HG02970 (cell line): ENCODE measurements at regions not wholly inside any gene's neighbourhood (a gene's known extent, or its start where the extent isn't known, plus 50 kb on each side); places are given as distances from the start of the nearest gene placed in this dataset.

Experiments
- ATAC-seq: cut with Tn5 transposase; IDR thresholded peaks from one replicate; pipeline ENCODE4 v1.9.1; 2021; ENCODE audit warnings: mild to moderate bottlenecking, moderate library complexity, moderate number of reproducible peaks; ENCODE audit not compliant: unreplicated experiment, low FRiP score

GRCh38 chr4:148779771-148780170, 337.6 kb upstream of the NR3C2 start:
- ATAC-seq = no peak

- ATAC-seq = no peak
These were observed 336.9 kb upstream of the NR3C2 start for GRCh38 chr4:148778980-148779675.

- ATAC-seq = no peak
These were observed 334.7 kb upstream of the NR3C2 start for GRCh38 chr4:148776941-148777340.

GRCh38 chr4:148774134-148774533, 331.9 kb upstream of the NR3C2 start:
- no peak for ATAC-seq

GRCh38 chr4:148773313-148773712, 331.1 kb upstream of the NR3C2 start:
- ATAC-seq = no peak

- ATAC-seq = no peak
These were observed 328.6 kb upstream of the NR3C2 start for GRCh38 chr4:148770848-148771247.

GRCh38 chr4:148770377-148770776, 328.2 kb upstream of the NR3C2 start:
- no peak for ATAC-seq

GRCh38 chr4:148764720-148765119, 322.5 kb upstream of the NR3C2 start:
- ATAC-seq = no peak

GRCh38 chr4:148757171-148757570, 315.0 kb upstream of the NR3C2 start:
- no peak for ATAC-seq

- ATAC-seq = no peak
These were observed 307.2 kb upstream of the NR3C2 start for GRCh38 chr4:148749403-148749802.

GRCh38 chr4:148747721-148748268, 305.6 kb upstream of the NR3C2 start:
- no peak for ATAC-seq

GRCh38 chr4:148740701-148741100, 298.5 kb upstream of the NR3C2 start:
- ATAC-seq = no peak

GRCh38 chr4:148737061-148737770, 295.0 kb upstream of the NR3C2 start:
- no peak for ATAC-seq

- ATAC-seq = no peak
These were observed 293.4 kb upstream of the NR3C2 start for GRCh38 chr4:148735432-148736155.

- ATAC-seq = no peak
These were observed 288.6 kb upstream of the NR3C2 start for GRCh38 chr4:148730766-148731165.

GRCh38 chr4:148730082-148730640, 287.9 kb upstream of the NR3C2 start:
- ATAC-seq = no peak

- no peak for ATAC-seq
These were observed 275.8 kb upstream of the NR3C2 start for GRCh38 chr4:148717988-148718387.

- ATAC-seq = no peak
These were observed 274.3 kb upstream of the NR3C2 start for GRCh38 chr4:148716431-148717052.

- no peak for ATAC-seq
These were observed 262.1 kb upstream of the NR3C2 start for GRCh38 chr4:148704291-148704690.

GRCh38 chr4:148694702-148695101, 252.5 kb upstream of the NR3C2 start:
- ATAC-seq = no peak
